HTR-8/SVneo (cell line): ENCODE measurements at regions not wholly inside any gene's neighbourhood (a gene's known extent, or its start where the extent isn't known, plus 50 kb on each side); places are given as distances from the start of the nearest gene placed in this dataset.
"Not testable (repeated sequence)": the region's sequence is repeated elsewhere in the genome, so short reads cannot be mapped to it uniquely, and the experiment has no call there.

Experiments
- DNase-seq: peaks from one replicate; pipeline ENCODE4 v3.0.0; 2011; ENCODE audit warnings: low spot score, mixed read lengths; ENCODE audit not compliant: insufficient read length
- FAIRE-seq: peaks from 2 replicates; lab custom pipeline; 2011; peaks lifted over from hg19 to GRCh38; lab: Jason Lieb, UNC

GRCh38 chr12:116380740-116381139 is 103.2 kb upstream of the MED13L start:
- FAIRE-seq, DNase-seq: not testable (repeated sequence)

GRCh38 chr12:116381240-116381743 is 103.8 kb upstream of the MED13L start:
- DNase-seq (no peak), FAIRE-seq (no peak)

GRCh38 chr12:116381744-116382685 is 104.5 kb upstream of the MED13L start:
- peak; percentile 86 for DNase-seq
- FAIRE-seq: peak; percentile 76

GRCh38 chr12:116382686-116383530 is 105.4 kb upstream of the MED13L start:
- no peak for DNase-seq

GRCh38 chr12:116384175-116384574 is 106.7 kb upstream of the MED13L start:
- no peak for FAIRE-seq
- no peak for DNase-seq

More at GRCh38 chr12:116382686-116383530, 105.4 kb upstream of the MED13L start:
- FAIRE-seq: no peak

GRCh38 chr12:116384691-116385485 is 107.4 kb upstream of the MED13L start:
- FAIRE-seq (no peak), DNase-seq (no peak)

GRCh38 chr12:116385486-116386217 is 108.2 kb upstream of the MED13L start:
- FAIRE-seq (no peak), DNase-seq (no peak)

GRCh38 chr12:116389326-116389725 is 111.8 kb upstream of the MED13L start:
- DNase-seq: no peak
- no peak for FAIRE-seq

- DNase-seq (peak; percentile 76), FAIRE-seq (no peak)
Measured at GRCh38 chr12:116389990-116390389, 112.5 kb upstream of the MED13L start.

- DNase-seq (no peak), FAIRE-seq (no peak)
Measured at GRCh38 chr12:116390401-116391335, 113.2 kb upstream of the MED13L start.

- FAIRE-seq (no peak), DNase-seq (no peak)
Measured at GRCh38 chr12:116391501-116391900, 114.0 kb upstream of the MED13L start.

GRCh38 chr12:116392061-116392460 is 114.6 kb upstream of the MED13L start:
- DNase-seq (no peak), FAIRE-seq (no peak)

- DNase-seq (no peak), FAIRE-seq (no peak)
Measured at GRCh38 chr12:116393255-116393654, 115.8 kb upstream of the MED13L start.

- no peak for FAIRE-seq
- no peak for DNase-seq
Measured at GRCh38 chr12:116393859-116394650, 116.6 kb upstream of the MED13L start.

- no peak for FAIRE-seq
- DNase-seq: no peak
Measured at GRCh38 chr12:116395396-116395795, 117.9 kb upstream of the MED13L start.

- DNase-seq: no peak
- FAIRE-seq: no peak
Measured at GRCh38 chr12:116397148-116397547, 119.7 kb upstream of the MED13L start.

GRCh38 chr12:116398193-116398592 is 120.7 kb upstream of the MED13L start:
- no peak for DNase-seq
- FAIRE-seq: no peak
